Stimulated activated CD8-positive, alpha-beta memory T cell treated with anti-CD3 and anti-CD28 coated beads, Interleukin-12 subunit alpha, Interleukin-12 subunit beta, amount 100 ng/mL, for 4 hours (primary cell): ENCODE measurements at regions not wholly inside any gene's neighbourhood (a gene's known extent, or its start where the extent isn't known, plus 50 kb on each side); places are given as distances from the start of the nearest gene placed in this dataset.

Experiments used
- DNase-seq: peaks from one replicate; pipeline ENCODE4 v3.0.0-alpha.2; 2020; ENCODE audit warnings: low read depth

- no peak for DNase-seq
These were observed 77.5 kb upstream of the GLI2 start for GRCh38 chr2:120658042-120658769.

GRCh38 chr2:120658770-120659158 lies 76.9 kb upstream of the GLI2 start:
- no peak for DNase-seq

- DNase-seq: no peak
These were observed 76.2 kb upstream of the GLI2 start for GRCh38 chr2:120659275-120659977.

- DNase-seq: no peak
These were observed 75.5 kb upstream of the GLI2 start for GRCh38 chr2:120660056-120660694.

- DNase-seq: no peak
These were observed 74.8 kb upstream of the GLI2 start for GRCh38 chr2:120660771-120661459.

- DNase-seq: no peak
These were observed 74.1 kb upstream of the GLI2 start for GRCh38 chr2:120661551-120661950.

- no peak for DNase-seq
These were observed 73.6 kb upstream of the GLI2 start for GRCh38 chr2:120662046-120662445.

- no peak for DNase-seq
These were observed 72.9 kb upstream of the GLI2 start for GRCh38 chr2:120662746-120663145.

GRCh38 chr2:120666433-120666832 lies 69.2 kb upstream of the GLI2 start:
- DNase-seq: no peak

- DNase-seq: no peak
These were observed 67.7 kb upstream of the GLI2 start for GRCh38 chr2:120667981-120668380.

GRCh38 chr2:120669121-120669952 lies 66.3 kb upstream of the GLI2 start:
- no peak for DNase-seq

GRCh38 chr2:120669971-120670370 lies 65.7 kb upstream of the GLI2 start:
- DNase-seq: no peak

- no peak for DNase-seq
These were observed 65.3 kb upstream of the GLI2 start for GRCh38 chr2:120670371-120670770.

GRCh38 chr2:120670771-120671480 lies 64.7 kb upstream of the GLI2 start:
- DNase-seq: no peak

GRCh38 chr2:120672526-120673204 lies 63.0 kb upstream of the GLI2 start:
- DNase-seq: no peak

- no peak for DNase-seq
These were observed 62.5 kb upstream of the GLI2 start for GRCh38 chr2:120673205-120673550.

- DNase-seq: no peak
These were observed 62.1 kb upstream of the GLI2 start for GRCh38 chr2:120673571-120674061.

GRCh38 chr2:120674246-120675170 lies 61.2 kb upstream of the GLI2 start:
- DNase-seq: no peak

- no peak for DNase-seq
These were observed 60.1 kb upstream of the GLI2 start for GRCh38 chr2:120675460-120676130.
